CD4-positive, alpha-beta T cell (primary cell): ENCODE measurements at regions not wholly inside any gene's neighbourhood (a gene's known extent, or its start where the extent isn't known, plus 50 kb on each side); places are given as distances from the start of the nearest gene placed in this dataset.

ENCODE experiments used
- ATAC-seq: fragments of 200-7000 bp; cut with Tn5 transposase; one replicate; pipeline ENCODE4 v1.10.0; 2022; ENCODE audit warnings: mild to moderate bottlenecking; ENCODE audit not compliant: poor library complexity
- CTCF ChIA-PET: fragments of 350-600 bp; sonication (Branson Sonifier 250); formaldehyde crosslinking; loops from one replicate; lab custom pipeline; 2021; ENCODE audit warnings: antibody characterized with exemption, inconsistent platforms; lab: Charles Lee
- POLR2A ChIA-PET: fragments of 350-600 bp; sonication (Branson Sonifier 250); formaldehyde crosslinking; loops from one replicate; lab custom pipeline; 2021; ENCODE audit warnings: antibody characterized with exemption, inconsistent platforms; lab: Charles Lee
- DNase-seq, 14 experiments: peaks; one replicate each; pipeline ENCODE4 v3.0.0-alpha.2; 2013 to 2020; ENCODE audit warnings: mixed read lengths in 2 of 14
- H3K27ac ChIP-seq, 2 donors: one replicate each; pipeline versions ENCODE4 v1.5.1 to v1.7.0; 2013; ENCODE audit warnings: low read length in 2 of 2, low read depth in 1 of 2, mild to moderate bottlenecking in 1 of 2
- H3K27me3 ChIP-seq, 2 experiments: 1 replicate in 1 of 2; 2 replicates in 1 of 2; pipeline versions ENCODE4 v1.6.1 to v1.7.0; 2013; ENCODE audit warnings: low read length in 2 of 2, control low read depth in 1 of 2, mild to moderate bottlenecking in 1 of 2, moderate library complexity in 1 of 2; ENCODE audit not compliant: insufficient read depth in 2 of 2, control insufficient read depth in 1 of 2
- H3K36me3 ChIP-seq: one replicate; pipeline ENCODE4 v1.6.1; 2013; ENCODE audit warnings: low read length, control low read depth; ENCODE audit not compliant: insufficient read depth
- H3K4me1 ChIP-seq: one replicate; pipeline ENCODE4 v1.6.1; 2013; ENCODE audit warnings: low read length, control low read depth; ENCODE audit not compliant: insufficient read depth
- H3K4me3 ChIP-seq: one replicate; pipeline ENCODE4 v1.5.1; 2013; ENCODE audit warnings: mild to moderate bottlenecking, low read length, moderate library complexity
- H3K9me3 ChIP-seq, 2 experiments: 1 replicate in 1 of 2; 2 replicates in 1 of 2; pipeline versions ENCODE4 v1.6.1 to v1.7.0; 2013; ENCODE audit warnings: low read length in 2 of 2, mild to moderate bottlenecking in 2 of 2, control low read depth in 1 of 2, moderate library complexity in 1 of 2; ENCODE audit not compliant: control insufficient read depth in 1 of 2, insufficient read depth in 1 of 2
- H3K27ac Mint-ChIP-seq: one replicate; pipeline ENCODE4 v1.8.0; 2020; ENCODE audit warnings: mixed read lengths
- H3K27me3 Mint-ChIP-seq: one replicate; pipeline ENCODE4 v1.8.0; 2021; ENCODE audit warnings: mixed read lengths
- H3K36me3 Mint-ChIP-seq: one replicate; pipeline ENCODE4 v1.8.0; 2021; ENCODE audit warnings: low read depth, mixed read lengths
- H3K4me1 Mint-ChIP-seq: one replicate; pipeline ENCODE4 v1.8.0; 2021; ENCODE audit warnings: low read depth, mixed read lengths
- H3K4me3 Mint-ChIP-seq: one replicate; pipeline ENCODE4 v1.8.0; 2020; ENCODE audit warnings: mild to moderate bottlenecking, mixed read lengths
- H3K9me3 Mint-ChIP-seq: one replicate; pipeline ENCODE4 v1.8.0; 2020; ENCODE audit warnings: mixed read lengths
- intact Hi-C, 2 experiments: fragments of 100-400 bp; cut with DNase I in 1 of 2; cut with micrococcal nuclease in 1 of 2; formaldehyde crosslinking; loops; one replicate each; pipeline versions ENCODE4 v1.15.1 to v1.9.0; 2023 to 2025; cut with DNase I, micrococcal nuclease
- TF ChIP-seq, protein P1 (sequence below): fragments of 200-600 bp; IDR thresholded peaks from one replicate; pipeline ENCODE4 v1.8.0; 2022; ENCODE audit warnings: antibody characterized with exemption, mild to moderate bottlenecking

DNA sequence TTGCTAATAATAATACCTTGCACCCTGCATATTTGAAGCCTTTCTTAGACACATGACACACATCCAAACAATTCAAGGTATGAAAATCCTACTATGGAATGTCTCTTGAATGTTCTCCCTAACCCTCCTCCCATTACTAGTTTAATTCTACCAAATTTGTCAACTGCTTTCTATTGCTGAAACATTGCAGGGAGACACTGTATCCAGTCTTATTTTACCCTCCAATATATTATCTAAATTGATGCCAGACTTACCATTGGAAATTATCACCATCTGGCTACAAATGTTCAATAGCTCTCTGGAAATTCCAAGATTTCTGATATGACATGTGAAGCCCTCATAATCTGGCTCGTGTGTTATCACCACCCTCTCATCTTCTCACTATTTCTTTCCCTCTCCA, 1027.3 kb upstream of the CITED2 start:
- no peaks in the 10 kb centered on the region for H3K36me3 ChIP-seq
- no peaks in the 10 kb centered on the region for H3K36me3 Mint-ChIP-seq
- H3K4me1 ChIP-seq: no peaks in the 10 kb centered on the region
- H3K4me3 ChIP-seq: no peak overlapping the region
- ChIA-PET CTCF (no interaction called here), POLR2A (no interaction called here)
- ATAC-seq (no peak), DNase-seq (no peak)
- peaks cover 7% of the 10 kb centered on the region for H3K27me3 Mint-ChIP-seq
- TF ChIP-seq, protein P1, sequence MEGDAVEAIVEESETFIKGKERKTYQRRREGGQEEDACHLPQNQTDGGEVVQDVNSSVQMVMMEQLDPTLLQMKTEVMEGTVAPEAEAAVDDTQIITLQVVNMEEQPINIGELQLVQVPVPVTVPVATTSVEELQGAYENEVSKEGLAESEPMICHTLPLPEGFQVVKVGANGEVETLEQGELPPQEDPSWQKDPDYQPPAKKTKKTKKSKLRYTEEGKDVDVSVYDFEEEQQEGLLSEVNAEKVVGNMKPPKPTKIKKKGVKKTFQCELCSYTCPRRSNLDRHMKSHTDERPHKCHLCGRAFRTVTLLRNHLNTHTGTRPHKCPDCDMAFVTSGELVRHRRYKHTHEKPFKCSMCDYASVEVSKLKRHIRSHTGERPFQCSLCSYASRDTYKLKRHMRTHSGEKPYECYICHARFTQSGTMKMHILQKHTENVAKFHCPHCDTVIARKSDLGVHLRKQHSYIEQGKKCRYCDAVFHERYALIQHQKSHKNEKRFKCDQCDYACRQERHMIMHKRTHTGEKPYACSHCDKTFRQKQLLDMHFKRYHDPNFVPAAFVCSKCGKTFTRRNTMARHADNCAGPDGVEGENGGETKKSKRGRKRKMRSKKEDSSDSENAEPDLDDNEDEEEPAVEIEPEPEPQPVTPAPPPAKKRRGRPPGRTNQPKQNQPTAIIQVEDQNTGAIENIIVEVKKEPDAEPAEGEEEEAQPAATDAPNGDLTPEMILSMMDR: no peak
- H3K4me3 Mint-ChIP-seq: no peak overlapping the region
- H3K9me3 Mint-ChIP-seq: no peaks in the 10 kb centered on the region
- intact Hi-C loops: no loop called here
- no peak overlapping the region for H3K27ac ChIP-seq
- no peaks in the 10 kb centered on the region for H3K27me3 ChIP-seq
- H3K27ac Mint-ChIP-seq: no peak overlapping the region
- no peaks in the 10 kb centered on the region for H3K9me3 ChIP-seq
- no peaks in the 10 kb centered on the region for H3K4me1 Mint-ChIP-seq

DNA sequence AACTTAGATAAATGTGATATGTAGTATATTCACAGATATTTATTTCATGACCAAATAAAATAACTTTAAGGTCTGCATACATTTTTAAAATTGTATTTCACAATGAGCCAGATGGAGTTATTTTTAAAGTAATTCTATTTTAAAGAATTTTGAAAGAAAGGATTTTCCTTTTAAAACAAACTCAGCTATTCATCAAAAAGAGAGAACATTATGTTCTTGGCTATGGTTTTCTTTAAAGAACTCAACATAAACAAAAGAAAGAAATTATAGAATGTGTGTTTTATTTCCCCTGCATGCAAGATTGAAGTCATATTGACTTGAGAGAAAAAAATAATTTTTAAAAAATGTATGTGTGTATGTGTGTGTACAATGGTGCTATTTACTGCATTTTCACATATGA, 1023.6 kb upstream of the CITED2 start:
- DNase-seq (no peak), ATAC-seq (no peak)
- H3K9me3 ChIP-seq: no peaks in the 10 kb centered on the region
- no peaks in the 10 kb centered on the region for H3K27me3 ChIP-seq
- no peak overlapping the region for H3K27ac ChIP-seq
- no peak overlapping the region for H3K4me3 ChIP-seq
- H3K36me3 Mint-ChIP-seq: no peaks in the 10 kb centered on the region
- H3K4me1 ChIP-seq: no peaks in the 10 kb centered on the region
- peaks cover 7% of the 10 kb centered on the region for H3K27me3 Mint-ChIP-seq
- no peaks in the 10 kb centered on the region for H3K9me3 Mint-ChIP-seq
- intact Hi-C loops: no loop called here
- CTCF ChIA-PET: no interaction called here
- no peaks in the 10 kb centered on the region for H3K36me3 ChIP-seq
- H3K4me1 Mint-ChIP-seq: no peaks in the 10 kb centered on the region
- POLR2A ChIA-PET: no interaction called here
- TF ChIP-seq, protein P1: no peak
- no peak overlapping the region for H3K4me3 Mint-ChIP-seq
- no peak overlapping the region for H3K27ac Mint-ChIP-seq

DNA sequence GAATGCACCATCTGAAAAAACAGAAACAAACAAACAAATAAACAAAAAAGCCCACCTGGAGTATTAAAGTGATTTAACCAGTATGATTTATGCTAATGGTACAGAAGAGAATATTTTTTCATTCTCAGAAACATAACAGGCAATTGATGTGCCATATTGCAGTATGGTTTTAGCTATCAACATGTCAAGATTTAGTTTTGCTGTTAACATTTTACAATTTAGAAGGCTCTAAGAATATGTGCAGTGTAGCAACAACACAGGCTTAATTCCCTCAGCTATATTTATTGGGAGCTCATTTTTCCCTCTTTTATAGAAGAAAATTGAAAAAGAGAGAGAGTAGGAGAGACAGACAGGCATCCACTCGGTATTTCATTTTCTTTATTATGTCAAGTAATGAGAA, 1022.7 kb upstream of the CITED2 start:
- Histone ChIP-seq H3K9me3 (no peaks in the 10 kb centered on the region), H3K36me3 (no peaks in the 10 kb centered on the region), H3K4me1 (no peaks in the 10 kb centered on the region), H3K27ac (no peak overlapping the region), H3K4me3 (no peak overlapping the region), H3K27me3 (no peaks in the 10 kb centered on the region)
- ATAC-seq (no peak), DNase-seq (no peak)
- Mint-ChIP-seq H3K27me3 (peaks cover 7% of the 10 kb centered on the region), H3K9me3 (no peaks in the 10 kb centered on the region), H3K4me3 (no peak overlapping the region), H3K4me1 (no peaks in the 10 kb centered on the region), H3K36me3 (no peaks in the 10 kb centered on the region), H3K27ac (no peak overlapping the region)
- ChIA-PET POLR2A (no interaction called here), CTCF (no interaction called here)
- TF ChIP-seq, protein P1: no peak
- intact Hi-C loops: no loop called here
